ENCODE measurements at regions not wholly inside any gene's neighbourhood (a gene's known extent, or its start where the extent isn't known, plus 50 kb on each side); places are given as distances from the start of the nearest gene placed in this dataset.

DNA sequence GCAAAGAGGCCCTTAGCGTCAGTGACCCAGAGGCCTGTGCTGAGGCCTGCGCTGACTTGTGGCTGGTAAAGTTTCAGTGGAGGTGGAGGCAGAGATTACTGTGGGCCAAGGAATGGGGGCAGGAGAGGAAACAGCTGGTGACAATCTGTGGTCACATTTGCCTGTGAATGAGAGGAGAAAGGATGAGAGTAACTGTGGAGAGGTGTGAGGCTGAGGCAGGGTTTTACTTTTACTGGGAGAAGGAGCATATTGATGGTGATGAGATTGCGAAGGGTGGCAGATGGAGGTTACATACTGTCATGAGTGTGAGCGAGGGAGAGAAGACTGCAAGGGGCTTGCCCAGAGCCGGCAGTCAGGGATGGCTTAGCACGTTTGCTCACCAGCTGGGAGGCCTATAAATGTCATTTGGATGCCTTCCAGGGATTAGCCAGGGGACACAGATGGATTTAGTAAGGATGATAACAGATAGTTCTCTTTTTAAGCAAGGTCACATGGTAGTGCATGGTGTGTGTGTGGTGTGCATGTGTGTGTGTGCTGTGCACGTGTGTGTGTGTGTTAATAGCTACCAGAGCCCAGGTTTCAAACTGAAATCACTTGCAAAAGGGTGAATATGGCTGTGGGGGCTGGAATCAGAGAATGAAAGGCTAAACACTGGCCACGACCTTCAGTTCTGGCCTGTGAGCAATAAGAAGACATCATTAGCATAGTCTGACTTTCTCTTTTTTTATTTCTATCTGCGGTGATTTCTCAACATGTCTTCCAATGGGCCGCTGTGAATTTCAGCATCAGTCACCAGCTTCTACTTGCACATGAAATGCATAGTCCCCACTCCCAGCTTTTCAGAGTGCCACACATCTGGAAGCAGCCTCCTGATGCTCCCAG, 291.5 kb upstream of the ZNF32 start:
- TF ChIP-seq POLR2A (IDR thresholded peaks at IDR 0.05), result no peak
- TF ChIP-seq, protein P1, sequence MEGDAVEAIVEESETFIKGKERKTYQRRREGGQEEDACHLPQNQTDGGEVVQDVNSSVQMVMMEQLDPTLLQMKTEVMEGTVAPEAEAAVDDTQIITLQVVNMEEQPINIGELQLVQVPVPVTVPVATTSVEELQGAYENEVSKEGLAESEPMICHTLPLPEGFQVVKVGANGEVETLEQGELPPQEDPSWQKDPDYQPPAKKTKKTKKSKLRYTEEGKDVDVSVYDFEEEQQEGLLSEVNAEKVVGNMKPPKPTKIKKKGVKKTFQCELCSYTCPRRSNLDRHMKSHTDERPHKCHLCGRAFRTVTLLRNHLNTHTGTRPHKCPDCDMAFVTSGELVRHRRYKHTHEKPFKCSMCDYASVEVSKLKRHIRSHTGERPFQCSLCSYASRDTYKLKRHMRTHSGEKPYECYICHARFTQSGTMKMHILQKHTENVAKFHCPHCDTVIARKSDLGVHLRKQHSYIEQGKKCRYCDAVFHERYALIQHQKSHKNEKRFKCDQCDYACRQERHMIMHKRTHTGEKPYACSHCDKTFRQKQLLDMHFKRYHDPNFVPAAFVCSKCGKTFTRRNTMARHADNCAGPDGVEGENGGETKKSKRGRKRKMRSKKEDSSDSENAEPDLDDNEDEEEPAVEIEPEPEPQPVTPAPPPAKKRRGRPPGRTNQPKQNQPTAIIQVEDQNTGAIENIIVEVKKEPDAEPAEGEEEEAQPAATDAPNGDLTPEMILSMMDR (IDR thresholded peaks at IDR 0.05), result no peak
